HepG2 (cell line): ENCODE measurements at regions not wholly inside any gene's neighbourhood (a gene's known extent, or its start where the extent isn't known, plus 50 kb on each side); places are given as distances from the start of the nearest gene placed in this dataset.

Experiments
- FIP1L1 ChIP-seq: fragments of 200-400 bp; formaldehyde crosslinking; IDR thresholded peaks from 2 replicates; pipeline ENCODE4 v1.6.1; 2018; ENCODE audit warnings: low read depth, mild to moderate bottlenecking, low read length, moderate library complexity, borderline replicate concordance; ENCODE audit not compliant: insufficient read depth
- KIAA2018 ChIP-seq: sonication (generic); formaldehyde crosslinking; IDR thresholded peaks from 2 replicates; pipeline ENCODE4 v1.5.0; 2020; ENCODE audit warnings: mild to moderate bottlenecking, missing genetic modification reagents, borderline replicate concordance
- SUZ12 ChIP-seq: fragments of 150-350 bp; IDR thresholded peaks from 2 replicates; pipeline ENCODE4 v1.6.1; 2014; ENCODE audit warnings: low read depth, low read length
- ZBTB14 ChIP-seq: sonication (generic); formaldehyde crosslinking; IDR thresholded peaks from 2 replicates; pipeline ENCODE4 v1.4.0; 2020; ENCODE audit warnings: missing genetic modification reagents
- ZNF652 ChIP-seq: IDR thresholded peaks from 2 replicates; pipeline ENCODE4 v1.6.1; 2016; ENCODE audit warnings: low read depth, borderline replicate concordance

- TF ChIP-seq SUZ12 (no peak), ZBTB14 (CRISPR knock-in tag) (no peak), KIAA2018 (CRISPR knock-in tag) (no peak), ZNF652 (no peak), FIP1L1 (no peak)
Measured at GRCh38 chr2:147646818-147647468, 197.9 kb upstream of the ACVR2A start (continued).
